ENCODE measurements at regions not wholly inside any gene's neighbourhood (a gene's known extent, or its start where the extent isn't known, plus 50 kb on each side); places are given as distances from the start of the nearest gene placed in this dataset.

DNA sequence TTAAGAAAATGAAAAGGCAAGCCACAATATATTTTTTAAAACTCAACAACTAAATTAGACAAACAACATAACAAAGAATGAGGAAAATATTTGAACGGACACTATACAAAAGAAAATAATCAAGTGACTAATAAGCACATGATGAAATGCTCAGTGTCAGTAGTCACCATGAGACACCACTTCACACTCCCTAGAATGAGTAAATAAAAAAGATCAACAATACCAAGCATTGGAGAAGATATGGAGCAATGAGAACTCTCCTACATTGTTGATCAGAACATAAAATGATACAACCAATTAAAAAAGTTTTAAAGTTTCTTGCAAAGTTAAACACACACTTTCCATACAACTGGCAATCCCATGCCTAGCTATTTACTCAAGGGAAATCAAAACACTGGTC is 222.2 kb downstream of the C7orf25 start:
- H3K36me3 ChIP-seq (replicated peaks; ENCODE audit: low read depth, low read length) = no peaks in the 10 kb centered on the region
- H3K9ac ChIP-seq (ENCODE audit: low read length) = no peak overlapping the region
- H3K27ac ChIP-seq (ENCODE audit: low read length) = no peak overlapping the region
- H3K4me3 ChIP-seq (ENCODE audit: low read length) = no peak overlapping the region
- no peak overlapping the region for H3K4me2 ChIP-seq (ENCODE audit: low read length)
- no peak overlapping the region for H2AFZ ChIP-seq (ENCODE audit: low read depth, low read length)
- TF ChIP-seq EZH2phosphoT487 (IDR thresholded peaks at IDR 0.05; ENCODE audit: low read depth) = no peak
- TF ChIP-seq, protein P1, sequence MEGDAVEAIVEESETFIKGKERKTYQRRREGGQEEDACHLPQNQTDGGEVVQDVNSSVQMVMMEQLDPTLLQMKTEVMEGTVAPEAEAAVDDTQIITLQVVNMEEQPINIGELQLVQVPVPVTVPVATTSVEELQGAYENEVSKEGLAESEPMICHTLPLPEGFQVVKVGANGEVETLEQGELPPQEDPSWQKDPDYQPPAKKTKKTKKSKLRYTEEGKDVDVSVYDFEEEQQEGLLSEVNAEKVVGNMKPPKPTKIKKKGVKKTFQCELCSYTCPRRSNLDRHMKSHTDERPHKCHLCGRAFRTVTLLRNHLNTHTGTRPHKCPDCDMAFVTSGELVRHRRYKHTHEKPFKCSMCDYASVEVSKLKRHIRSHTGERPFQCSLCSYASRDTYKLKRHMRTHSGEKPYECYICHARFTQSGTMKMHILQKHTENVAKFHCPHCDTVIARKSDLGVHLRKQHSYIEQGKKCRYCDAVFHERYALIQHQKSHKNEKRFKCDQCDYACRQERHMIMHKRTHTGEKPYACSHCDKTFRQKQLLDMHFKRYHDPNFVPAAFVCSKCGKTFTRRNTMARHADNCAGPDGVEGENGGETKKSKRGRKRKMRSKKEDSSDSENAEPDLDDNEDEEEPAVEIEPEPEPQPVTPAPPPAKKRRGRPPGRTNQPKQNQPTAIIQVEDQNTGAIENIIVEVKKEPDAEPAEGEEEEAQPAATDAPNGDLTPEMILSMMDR (IDR thresholded peaks at IDR 0.05; ENCODE audit: low read depth, low read length) = no peak
- H3K27me3 ChIP-seq (ENCODE audit: low read depth, low read length) = 0 out of 2 replicates have a peak, but pooled peaks cover 7% of the 10 kb centered on the region
- no peaks in the 10 kb centered on the region for H3K9me3 ChIP-seq (ENCODE audit: insufficient read depth, low read length)
- H3K79me2 ChIP-seq (ENCODE audit: low read length) = no peaks in the 10 kb centered on the region
- H3K4me1 ChIP-seq (ENCODE audit: low read length) = no peaks in the 10 kb centered on the region
- no peaks in the 10 kb centered on the region for H4K20me1 ChIP-seq (ENCODE audit: insufficient read depth, low read length)

DNA sequence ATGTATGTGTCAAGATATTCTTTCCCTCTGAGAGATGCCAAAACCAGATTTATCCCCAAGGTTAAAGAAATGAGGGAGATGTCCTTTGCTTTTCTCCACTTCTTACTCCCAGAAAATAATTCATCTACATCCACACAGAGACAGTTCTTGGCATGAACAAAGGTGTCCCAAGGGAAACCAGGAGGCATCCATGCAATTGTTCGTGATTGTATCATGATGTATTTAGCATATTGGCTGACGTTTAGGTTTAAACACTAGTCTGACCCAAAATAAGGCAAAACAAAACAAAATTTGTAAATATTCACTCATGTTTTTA is 223.9 kb downstream of the C7orf25 start:
- Histone ChIP-seq H3K79me2 (ENCODE audit: low read length) (no peaks in the 10 kb centered on the region), H3K4me1 (ENCODE audit: low read length) (no peaks in the 10 kb centered on the region), H3K27ac (ENCODE audit: low read length) (no peak overlapping the region), H2AFZ (ENCODE audit: low read depth, low read length) (no peak overlapping the region), H3K27me3 (ENCODE audit: low read depth, low read length) (no peaks in the 10 kb centered on the region), H3K36me3 (replicated peaks; ENCODE audit: low read depth, low read length) (no peaks in the 10 kb centered on the region), H3K9me3 (ENCODE audit: insufficient read depth, low read length) (no peaks in the 10 kb centered on the region), H3K9ac (ENCODE audit: low read length) (no peak overlapping the region), H3K4me2 (ENCODE audit: low read length) (no peak overlapping the region), H4K20me1 (ENCODE audit: insufficient read depth, low read length) (no peaks in the 10 kb centered on the region), H3K4me3 (ENCODE audit: low read length) (no peak overlapping the region)
- no peak for TF ChIP-seq EZH2phosphoT487 (IDR thresholded peaks at IDR 0.05; ENCODE audit: low read depth)
- TF ChIP-seq, protein P1 (IDR thresholded peaks at IDR 0.05; ENCODE audit: low read depth, low read length) = no peak

DNA sequence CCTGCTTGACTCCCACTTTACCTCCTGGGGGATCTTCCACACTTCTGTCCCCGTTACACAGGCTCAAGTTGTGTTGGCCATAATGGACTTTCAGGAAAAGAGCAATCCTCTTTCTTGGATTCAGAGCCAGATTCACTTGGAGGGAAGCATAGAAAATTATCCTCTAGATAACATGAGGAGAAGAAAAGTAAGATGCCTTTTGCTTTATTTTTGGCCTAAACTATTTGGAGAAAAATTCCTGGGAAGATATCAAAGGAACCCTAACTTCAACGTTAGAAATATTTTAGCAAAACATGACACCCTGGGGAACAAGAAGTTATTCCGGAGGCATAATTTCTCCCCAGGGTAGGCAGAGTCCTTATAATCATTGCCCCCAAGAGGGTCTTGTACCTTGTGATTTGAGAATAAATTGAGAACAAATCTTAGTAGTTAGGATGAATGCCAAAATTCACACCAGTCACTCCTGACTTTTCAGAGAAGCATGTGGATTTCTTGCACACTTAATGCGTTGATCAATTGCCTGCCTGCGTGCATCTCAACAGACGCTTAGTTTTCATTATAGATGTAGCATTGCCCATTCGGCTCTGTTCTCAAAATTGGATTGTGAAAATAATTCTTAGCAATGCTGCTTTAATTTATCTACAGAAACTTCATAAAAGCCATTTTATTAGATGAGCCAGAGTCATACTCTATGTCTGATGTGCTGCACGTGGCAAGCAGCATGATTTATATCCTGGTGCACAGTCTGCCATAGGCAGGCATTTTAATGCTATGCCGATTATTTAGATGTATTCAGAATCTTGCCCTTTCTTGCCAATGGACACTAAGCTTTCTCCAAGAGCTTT is 224.4 kb downstream of the C7orf25 start:
- H3K4me3 ChIP-seq (ENCODE audit: low read length) = no peak overlapping the region

DNA sequence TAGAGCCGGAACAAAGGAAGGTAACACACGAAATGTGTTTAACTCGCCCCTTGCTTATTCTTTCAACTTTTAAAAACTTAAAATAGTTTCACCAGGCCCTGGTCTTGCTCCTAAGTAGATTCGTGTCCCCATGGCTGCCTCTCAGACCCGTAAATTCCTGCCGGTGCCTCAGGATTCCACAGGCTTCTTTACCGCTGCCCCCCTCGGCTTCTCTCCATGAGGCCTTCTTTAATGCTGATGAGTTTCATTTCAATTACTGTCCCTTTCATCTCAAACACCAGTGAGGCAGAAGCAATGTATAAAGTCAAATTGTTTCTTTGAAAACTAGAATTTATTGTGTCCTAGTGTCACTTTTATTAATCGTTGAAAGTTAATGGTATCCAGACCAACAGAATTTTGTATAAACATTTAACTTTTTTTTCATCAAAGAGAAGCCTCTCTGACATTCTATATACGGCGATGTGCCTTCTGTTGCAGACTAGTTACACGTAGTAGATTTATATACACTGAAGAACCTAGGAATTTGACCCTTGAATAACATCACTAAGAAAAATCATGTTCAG is 225.2 kb downstream of the C7orf25 start:
- Histone ChIP-seq H4K20me1 (ENCODE audit: insufficient read depth, low read length) (no peaks in the 10 kb centered on the region), H3K4me1 (ENCODE audit: low read length) (no peaks in the 10 kb centered on the region), H3K79me2 (ENCODE audit: low read length) (no peaks in the 10 kb centered on the region), H3K4me2 (ENCODE audit: low read length) (no peak overlapping the region), H2AFZ (ENCODE audit: low read depth, low read length) (no peak overlapping the region), H3K9ac (ENCODE audit: low read length) (no peak overlapping the region), H3K36me3 (replicated peaks; ENCODE audit: low read depth, low read length) (no peaks in the 10 kb centered on the region), H3K27ac (ENCODE audit: low read length) (no peak overlapping the region), H3K27me3 (ENCODE audit: low read depth, low read length) (no peaks in the 10 kb centered on the region), H3K4me3 (ENCODE audit: low read length) (no peak overlapping the region), H3K9me3 (ENCODE audit: insufficient read depth, low read length) (no peaks in the 10 kb centered on the region)
- TF ChIP-seq, protein P1 (IDR thresholded peaks at IDR 0.05; ENCODE audit: low read depth, low read length) = no peak
- TF ChIP-seq EZH2phosphoT487 (IDR thresholded peaks at IDR 0.05; ENCODE audit: low read depth) = no peak

More for the DNA sequence above, 224.4 kb downstream of the C7orf25 start:
- Histone ChIP-seq H3K4me2 (ENCODE audit: low read length) (no peak overlapping the region), H3K27me3 (ENCODE audit: low read depth, low read length) (no peaks in the 10 kb centered on the region), H3K36me3 (replicated peaks; ENCODE audit: low read depth, low read length) (no peaks in the 10 kb centered on the region), H3K27ac (ENCODE audit: low read length) (no peak overlapping the region), H3K79me2 (ENCODE audit: low read length) (no peaks in the 10 kb centered on the region), H4K20me1 (ENCODE audit: insufficient read depth, low read length) (no peaks in the 10 kb centered on the region), H2AFZ (ENCODE audit: low read depth, low read length) (no peak overlapping the region), H3K9me3 (ENCODE audit: insufficient read depth, low read length) (no peaks in the 10 kb centered on the region), H3K4me1 (ENCODE audit: low read length) (no peaks in the 10 kb centered on the region), H3K9ac (ENCODE audit: low read length) (no peak overlapping the region)
- TF ChIP-seq, protein P1 (IDR thresholded peaks at IDR 0.05; ENCODE audit: low read depth, low read length) = no peak
- no peak for TF ChIP-seq EZH2phosphoT487 (IDR thresholded peaks at IDR 0.05; ENCODE audit: low read depth)
